Panc1 (cell line): ENCODE measurements at regions not wholly inside any gene's neighbourhood (a gene's known extent, or its start where the extent isn't known, plus 50 kb on each side); places are given as distances from the start of the nearest gene placed in this dataset.

Experiments
- ATAC-seq: fragments of 200-7000 bp; cut with Tn5 transposase; 2 replicates; pipeline ENCODE4 v1.9.1; 2020; ENCODE audit warnings: mild to moderate bottlenecking, moderate library complexity
- BruUV-seq: library from RNA; stranded (reverse); fragments of 400-500 nt; replicated peaks from 2 replicates; lab custom pipeline; 2021; lab: Mats Ljungman, UMichigan
- CTCF ChIA-PET: fragments of 300-600 bp; sonication (Branson Sonifier 250); formaldehyde crosslinking; loops from one replicate; lab custom pipeline; 2022; ENCODE audit warnings: antibody characterized with exemption; lab: Charles Lee
- POLR2A ChIA-PET: fragments of 300-600 bp; sonication (Branson Sonifier 250); formaldehyde crosslinking; loops from one replicate; lab custom pipeline; 2022; ENCODE audit warnings: antibody characterized with exemption; lab: Charles Lee
- DNase-seq: peaks from one replicate; pipeline ENCODE4 v3.0.0-alpha.2; 2010; ENCODE audit warnings: low read depth, low spot score
- H3K27ac ChIP-seq: 2 replicates; pipeline ENCODE4 v1.5.1; 2011; ENCODE audit warnings: mild to moderate bottlenecking, low read length, inconsistent platforms
- H3K27me3 ChIP-seq: fragments of 200-500 bp; sonication (Bioruptor generic); 2 replicates; pipeline ENCODE4 v1.6.0; 2014; ENCODE audit warnings: low read length, inconsistent platforms; ENCODE audit not compliant: control insufficient read depth, insufficient read depth
- H3K36me3 ChIP-seq: fragments of 200-500 bp; sonication (Bioruptor generic); 2 replicates; pipeline ENCODE4 v1.5.1; 2014; ENCODE audit warnings: inconsistent platforms, mild to moderate bottlenecking, low read length, moderate library complexity; ENCODE audit not compliant: control insufficient read depth, insufficient read depth
- H3K4me1 ChIP-seq: 2 replicates; pipeline ENCODE4 v1.5.1; 2011; ENCODE audit warnings: inconsistent platforms, mild to moderate bottlenecking, low read length, moderate library complexity; ENCODE audit not compliant: control insufficient read depth, insufficient read depth
- H3K4me3 ChIP-seq, 2 experiments: 2 replicates each; pipeline ENCODE4 v1.5.1; 2011 to 2012; ENCODE audit warnings: low read depth in 2 of 2, low read length in 2 of 2, mild to moderate bottlenecking in 2 of 2, inconsistent platforms in 1 of 2, moderate library complexity in 1 of 2
- H3K9me3 ChIP-seq: fragments of 200-500 bp; sonication (Bioruptor generic); 2 replicates; pipeline ENCODE4 v1.5.1; 2014; ENCODE audit warnings: low read depth, mild to moderate bottlenecking, inconsistent platforms, low read length, moderate library complexity; ENCODE audit not compliant: control insufficient read depth, insufficient read depth
- CTCF ChIP-seq: fragments of 450-650 bp; IDR thresholded peaks from 2 replicates; pipeline ENCODE4 v1.5.1; 2017; ENCODE audit warnings: mild to moderate bottlenecking
- POLR2AphosphoS5 ChIP-seq: IDR thresholded peaks from 2 replicates; pipeline ENCODE4 v1.6.1; 2012; ENCODE audit warnings: mild to moderate bottlenecking, low read depth, low read length, moderate library complexity
- REST ChIP-seq, 2 experiments: IDR thresholded peaks; 2 replicates each; pipeline ENCODE4 v1.6.1; 2011 to 2012; ENCODE audit warnings: low read depth in 2 of 2, control low read depth in 1 of 2, low read length in 1 of 2, mild to moderate bottlenecking in 1 of 2, moderate library complexity in 1 of 2; ENCODE audit not compliant: insufficient read depth in 1 of 2
- SIN3A ChIP-seq: IDR thresholded peaks from 2 replicates; pipeline ENCODE4 v1.6.1; 2012; ENCODE audit warnings: low read depth, mild to moderate bottlenecking, low read length, moderate library complexity, borderline replicate concordance; ENCODE audit not compliant: insufficient read depth
- TCF7L2 ChIP-seq: IDR thresholded peaks from 2 replicates; pipeline ENCODE4 v1.6.1; 2011; ENCODE audit warnings: mild to moderate bottlenecking, low read depth, low read length, inconsistent platforms
- in situ Hi-C: cut with HindIII; loops from 2 replicates; pipeline ENCODE4 v1.10.0; 2016; ENCODE audit warnings: low sequenced_read_pairs, low pct_unique_long_range_greater_than_20kb
- intact Hi-C: fragments of 100-400 bp; cut with micrococcal nuclease; formaldehyde crosslinking; loops from one replicate; pipeline ENCODE4 v1.10.0; 2022; ENCODE audit not compliant: unreplicated experiment

- intact Hi-C loops = no loop called here
- CTCF ChIA-PET = no interaction called here
- Histone ChIP-seq H3K27me3 (peaks cover 4% of the 10 kb centered on the region; the same call in 1 of the 2 replicates), H3K36me3 (no peaks in the 10 kb centered on the region), H3K27ac (no peak overlapping the region), H3K4me1 (no peaks in the 10 kb centered on the region), H3K9me3 (no peaks in the 10 kb centered on the region), H3K4me3 (no peak overlapping the region)
- BruUV-seq = no TSS peak
- ATAC-seq = no peak
- TF ChIP-seq TCF7L2 (no peak), CTCF (no peak), REST (IDR thresholded peaks at IDR 0.05; ENCODE audit: insufficient read depth in 1 of 2, low read depth in 2 of 2, low read length in 1 of 2) (no peak), SIN3A (no peak), POLR2AphosphoS5 (no peak)
- no peak for DNase-seq
- in situ Hi-C loops = no loop called here
- POLR2A ChIA-PET = no interaction called here
These were observed 229.2 kb downstream of the TJP1 start for GRCh38 chr15:29593111-29593510.

- H3K9me3 ChIP-seq = no peaks in the 10 kb centered on the region
- POLR2A ChIA-PET = interaction anchor here (0.5 to 0.7 kb wide), 2 partner anchors 331 to 455 kb away, joined by 4 to 11 read pairs; no protein-coding TSS in a partner anchor
- ATAC-seq = no peak
- H3K4me3 ChIP-seq = no peak overlapping the region
- H3K4me1 ChIP-seq = no peaks in the 10 kb centered on the region
- intact Hi-C loops (no loop called here), in situ Hi-C loops (no loop called here)
- no peak overlapping the region for H3K27ac ChIP-seq
- peaks cover 4% of the 10 kb centered on the region; the same call in 1 of the 2 replicates for H3K27me3 ChIP-seq
- CTCF ChIA-PET = no interaction called here
- DNase-seq = no peak
- TF ChIP-seq CTCF = no peak
- no peak for TF ChIP-seq TCF7L2
- TF ChIP-seq REST (IDR thresholded peaks at IDR 0.05; ENCODE audit: insufficient read depth in 1 of 2, low read depth in 2 of 2, low read length in 1 of 2) = no peak
- no peak for TF ChIP-seq POLR2AphosphoS5
- TF ChIP-seq SIN3A = no peak
- BruUV-seq = no TSS peak
- H3K36me3 ChIP-seq = no peaks in the 10 kb centered on the region
These were observed 231.6 kb downstream of the TJP1 start for GRCh38 chr15:29590701-29591100.
